Caco-2 (cell line): ENCODE measurements at regions not wholly inside any gene's neighbourhood (a gene's known extent, or its start where the extent isn't known, plus 50 kb on each side); places are given as distances from the start of the nearest gene placed in this dataset.

Experiments
- BruUV-seq: library from RNA; stranded (reverse); fragments of 400-500 nt; replicated peaks from 2 replicates; lab custom pipeline; 2021; lab: Mats Ljungman, UMichigan
- CTCF ChIA-PET: fragments of 300-600 bp; sonication (Branson Sonifier 250); formaldehyde crosslinking; loops from one replicate; lab custom pipeline; 2022; ENCODE audit warnings: antibody characterized with exemption; lab: Charles Lee
- POLR2A ChIA-PET: fragments of 300-600 bp; sonication (Branson Sonifier 250); formaldehyde crosslinking; loops from one replicate; lab custom pipeline; 2022; ENCODE audit warnings: antibody characterized with exemption; lab: Charles Lee
- DNase-seq, 2 experiments: peaks; one replicate each; pipeline versions ENCODE4 v3.0.0 to v3.0.0-alpha.2; 2020 to 2022
- H3K27me3 ChIP-seq: replicated peaks from 2 replicates; pipeline ENCODE4 v1.6.0; 2011; ENCODE audit warnings: low read length; ENCODE audit not compliant: control insufficient read depth, insufficient read depth
- H3K36me3 ChIP-seq: 2 replicates; pipeline ENCODE4 v1.5.1; 2011; ENCODE audit warnings: low read length; ENCODE audit not compliant: control insufficient read depth, insufficient read depth
- H3K4me1 ChIP-seq: fragments of 250-450 bp; sonication (Bioruptor Pico); 2 replicates; pipeline ENCODE4 v1.5.1; 2020; ENCODE audit warnings: mild to moderate bottlenecking
- H3K4me3 ChIP-seq: 2 replicates; pipeline ENCODE4 v1.5.1; 2011; ENCODE audit warnings: low read depth, mild to moderate bottlenecking, control low read depth, low read length
- H3K9me3 ChIP-seq: fragments of 250-450 bp; sonication (Bioruptor Pico); 2 replicates; pipeline ENCODE4 v1.5.1; 2020; ENCODE audit warnings: mild to moderate bottlenecking, moderate library complexity
- H3K27ac Mint-ChIP-seq: one replicate; pipeline ENCODE4 v1.8.0; 2022; ENCODE audit warnings: mixed read lengths; ENCODE audit not compliant: unreplicated experiment
- H3K27me3 Mint-ChIP-seq: one replicate; pipeline ENCODE4 v1.8.0; 2022; ENCODE audit warnings: mixed read lengths; ENCODE audit not compliant: insufficient read depth, unreplicated experiment
- H3K36me3 Mint-ChIP-seq: one replicate; pipeline ENCODE4 v1.8.0; 2022; ENCODE audit warnings: mild to moderate bottlenecking, mixed read lengths; ENCODE audit not compliant: insufficient read depth, unreplicated experiment
- H3K4me1 Mint-ChIP-seq: one replicate; pipeline ENCODE4 v1.8.0; 2022; ENCODE audit warnings: low read depth, mixed read lengths; ENCODE audit not compliant: unreplicated experiment
- H3K4me3 Mint-ChIP-seq: one replicate; pipeline ENCODE4 v1.8.0; 2022; ENCODE audit warnings: mild to moderate bottlenecking, moderate library complexity, mixed read lengths; ENCODE audit not compliant: unreplicated experiment
- H3K9me3 Mint-ChIP-seq: one replicate; pipeline ENCODE4 v1.8.0; 2022; ENCODE audit warnings: mixed read lengths; ENCODE audit not compliant: unreplicated experiment
- CTCF ChIP-seq, 2 experiments: fragments of 200-600 bp in 1 of 2; IDR thresholded peaks; 1 replicate in 1 of 2; 2 replicates in 1 of 2; pipeline versions ENCODE4 v1.5.1 to v1.8.0; 2011 to 2022; ENCODE audit warnings: antibody characterized with exemption in 1 of 2, control low read depth in 1 of 2, inconsistent platforms in 1 of 2, low read depth in 1 of 2, low read length in 1 of 2, mild to moderate bottlenecking in 1 of 2, moderate library complexity in 1 of 2; ENCODE audit not compliant: insufficient read depth in 1 of 2, severe bottlenecking in 1 of 2, unreplicated experiment in 1 of 2
- intact Hi-C: fragments of 100-400 bp; cut with micrococcal nuclease; formaldehyde crosslinking; loops from one replicate; pipeline ENCODE4 v1.10.0; 2022; ENCODE audit not compliant: unreplicated experiment

- no peak for DNase-seq
- Histone ChIP-seq H3K4me1 (no peaks in the 10 kb centered on the region), H3K36me3 (no peaks in the 10 kb centered on the region), H3K27me3 (no peaks in the 10 kb centered on the region), H3K4me3 (no peak overlapping the region), H3K9me3 (no peaks in the 10 kb centered on the region)
- no peak overlapping the region for H3K4me3 Mint-ChIP-seq
- H3K36me3 Mint-ChIP-seq, result no peaks in the 10 kb centered on the region
- no peaks in the 10 kb centered on the region for H3K9me3 Mint-ChIP-seq
- CTCF ChIA-PET, result no interaction called here
- no peaks in the 10 kb centered on the region for H3K27me3 Mint-ChIP-seq
- intact Hi-C loops, result no loop called here
- no TSS peak for BruUV-seq
- H3K4me1 Mint-ChIP-seq, result no peaks in the 10 kb centered on the region
- no peak for TF ChIP-seq CTCF (IDR thresholded peaks at IDR 0.05; ENCODE audit: insufficient read depth in 1 of 2, low read depth in 1 of 2, low read length in 1 of 2, severe bottlenecking in 1 of 2, unreplicated experiment in 1 of 2)
- POLR2A ChIA-PET, result no interaction called here
- H3K27ac Mint-ChIP-seq, result no peak overlapping the region
Observed at GRCh38 chr22:47329727-47330650, 567.5 kb downstream of the TBC1D22A start.

- H3K27ac Mint-ChIP-seq, result no peak overlapping the region
- intact Hi-C loops, result no loop called here
- no peaks in the 10 kb centered on the region for H3K27me3 Mint-ChIP-seq
- no peak for TF ChIP-seq CTCF (IDR thresholded peaks at IDR 0.05; ENCODE audit: insufficient read depth in 1 of 2, low read depth in 1 of 2, low read length in 1 of 2, severe bottlenecking in 1 of 2, unreplicated experiment in 1 of 2)
- Histone ChIP-seq H3K9me3 (no peaks in the 10 kb centered on the region), H3K27me3 (no peaks in the 10 kb centered on the region), H3K36me3 (no peaks in the 10 kb centered on the region), H3K4me3 (no peak overlapping the region), H3K4me1 (no peaks in the 10 kb centered on the region)
- CTCF ChIA-PET, result no interaction called here
- H3K36me3 Mint-ChIP-seq, result no peaks in the 10 kb centered on the region
- H3K9me3 Mint-ChIP-seq, result no peaks in the 10 kb centered on the region
- POLR2A ChIA-PET, result no interaction called here
- H3K4me3 Mint-ChIP-seq, result no peak overlapping the region
- no peaks in the 10 kb centered on the region for H3K4me1 Mint-ChIP-seq
- no peak for DNase-seq
- no TSS peak for BruUV-seq
Observed at GRCh38 chr22:47328550-47329243, 566.2 kb downstream of the TBC1D22A start.

GRCh38 chr22:47327241-47327640 lies 564.8 kb downstream of the TBC1D22A start:
- no peaks in the 10 kb centered on the region for H3K4me1 Mint-ChIP-seq
- intact Hi-C loops, result no loop called here
- H3K9me3 Mint-ChIP-seq, result no peaks in the 10 kb centered on the region
- no peak overlapping the region for H3K4me3 ChIP-seq
- ChIA-PET CTCF (no interaction called here), POLR2A (no interaction called here)
- DNase-seq, result no peak
- no peak for TF ChIP-seq CTCF (IDR thresholded peaks at IDR 0.05; ENCODE audit: insufficient read depth in 1 of 2, low read depth in 1 of 2, low read length in 1 of 2, severe bottlenecking in 1 of 2, unreplicated experiment in 1 of 2)
- H3K27me3 ChIP-seq, result no peaks in the 10 kb centered on the region
- BruUV-seq, result no TSS peak
- H3K4me3 Mint-ChIP-seq, result no peak overlapping the region
- H3K9me3 ChIP-seq, result no peaks in the 10 kb centered on the region
- no peak overlapping the region for H3K27ac Mint-ChIP-seq
- no peaks in the 10 kb centered on the region for H3K4me1 ChIP-seq
- no peaks in the 10 kb centered on the region for H3K36me3 ChIP-seq
- H3K36me3 Mint-ChIP-seq, result no peaks in the 10 kb centered on the region
- peaks cover 2% of the 10 kb centered on the region for H3K27me3 Mint-ChIP-seq
